ENCODE measurements at regions not wholly inside any gene's neighbourhood (a gene's known extent, or its start where the extent isn't known, plus 50 kb on each side); places are given as distances from the start of the nearest gene placed in this dataset.

DNA sequence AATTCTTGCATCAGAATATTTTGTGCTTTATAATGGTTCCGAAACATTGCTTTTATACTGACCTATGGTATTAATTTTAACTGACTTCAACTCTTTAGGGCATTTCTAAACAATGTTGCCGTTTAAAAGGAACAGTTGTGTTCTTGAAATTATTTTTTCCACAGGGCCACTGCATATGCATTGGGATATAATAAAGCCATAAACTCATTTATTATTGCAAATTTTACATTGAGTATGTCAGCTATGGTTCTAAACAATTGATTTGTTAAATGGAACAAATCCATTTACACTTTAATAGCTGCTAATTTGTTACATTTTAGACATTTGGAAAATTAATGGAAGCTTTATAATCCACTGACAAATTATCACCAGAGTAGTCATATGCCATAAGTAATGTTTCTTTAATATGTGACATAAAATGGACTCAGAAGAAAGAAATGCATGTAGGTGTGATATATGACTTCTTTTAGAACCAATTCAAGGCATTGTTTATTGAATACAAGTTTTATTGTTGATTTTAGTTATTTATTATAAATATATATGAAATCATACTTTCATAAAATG lies 553.3 kb downstream of the TLL1 start:
- no peak overlapping the region for H3K4me3 ChIP-seq (ENCODE audit: low read depth, low read length)
- in situ Hi-C loops (cut with HindIII; ENCODE audit: low sequenced_read_pairs) = no loop called here
- TF ChIP-seq, protein P1, sequence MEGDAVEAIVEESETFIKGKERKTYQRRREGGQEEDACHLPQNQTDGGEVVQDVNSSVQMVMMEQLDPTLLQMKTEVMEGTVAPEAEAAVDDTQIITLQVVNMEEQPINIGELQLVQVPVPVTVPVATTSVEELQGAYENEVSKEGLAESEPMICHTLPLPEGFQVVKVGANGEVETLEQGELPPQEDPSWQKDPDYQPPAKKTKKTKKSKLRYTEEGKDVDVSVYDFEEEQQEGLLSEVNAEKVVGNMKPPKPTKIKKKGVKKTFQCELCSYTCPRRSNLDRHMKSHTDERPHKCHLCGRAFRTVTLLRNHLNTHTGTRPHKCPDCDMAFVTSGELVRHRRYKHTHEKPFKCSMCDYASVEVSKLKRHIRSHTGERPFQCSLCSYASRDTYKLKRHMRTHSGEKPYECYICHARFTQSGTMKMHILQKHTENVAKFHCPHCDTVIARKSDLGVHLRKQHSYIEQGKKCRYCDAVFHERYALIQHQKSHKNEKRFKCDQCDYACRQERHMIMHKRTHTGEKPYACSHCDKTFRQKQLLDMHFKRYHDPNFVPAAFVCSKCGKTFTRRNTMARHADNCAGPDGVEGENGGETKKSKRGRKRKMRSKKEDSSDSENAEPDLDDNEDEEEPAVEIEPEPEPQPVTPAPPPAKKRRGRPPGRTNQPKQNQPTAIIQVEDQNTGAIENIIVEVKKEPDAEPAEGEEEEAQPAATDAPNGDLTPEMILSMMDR (IDR thresholded peaks at IDR 0.05; ENCODE audit: low read depth, low read length) = no peak
- DNase-seq (ENCODE audit: low read depth, low spot score) = no peak

DNA sequence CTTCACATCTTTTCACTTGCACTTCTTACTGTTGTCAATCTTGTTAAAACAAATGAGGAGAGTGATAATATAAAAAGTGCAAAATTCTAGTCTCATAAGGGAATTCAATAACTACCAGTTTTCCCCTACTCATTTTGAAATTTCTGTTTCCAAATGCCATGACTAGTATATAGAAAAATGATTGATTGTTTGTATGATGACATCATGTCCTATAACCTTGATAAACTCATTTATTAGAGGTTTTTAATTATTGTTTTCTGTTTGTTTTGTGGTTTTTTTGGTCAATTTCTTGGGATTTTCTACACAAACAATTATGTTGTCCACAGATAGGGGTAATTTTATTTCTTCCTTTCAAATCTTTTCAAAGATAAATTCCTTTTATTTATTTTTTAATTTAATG lies 559.1 kb downstream of the TLL1 start:
- in situ Hi-C loops (cut with HindIII; ENCODE audit: low sequenced_read_pairs) = no loop called here
- TF ChIP-seq, protein P1 (IDR thresholded peaks at IDR 0.05; ENCODE audit: low read depth, low read length) = no peak
- no peak for DNase-seq (ENCODE audit: low read depth, low spot score)
- H3K4me3 ChIP-seq (ENCODE audit: low read depth, low read length) = no peak overlapping the region

DNA sequence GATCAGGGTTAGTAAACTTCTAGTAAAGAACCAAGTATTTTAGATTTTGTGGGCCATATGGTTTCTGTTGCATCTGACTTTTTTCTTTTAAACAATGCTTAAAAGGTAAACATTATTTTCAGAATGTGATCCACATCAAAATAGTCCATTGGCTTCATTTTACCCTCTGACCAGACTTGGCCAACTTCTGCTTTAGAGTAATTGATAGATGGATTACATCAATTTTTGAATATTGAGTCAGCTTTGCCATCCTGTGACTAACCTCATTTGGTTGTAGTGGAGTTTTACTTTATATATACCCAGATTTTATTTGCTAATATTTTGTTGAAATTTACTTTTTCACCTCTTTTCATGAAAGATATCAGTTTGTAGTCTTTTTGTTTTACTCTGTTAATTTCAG lies 559.8 kb downstream of the TLL1 start:
- no peak for DNase-seq (ENCODE audit: low read depth, low spot score)
- in situ Hi-C loops (cut with HindIII; ENCODE audit: low sequenced_read_pairs) = no loop called here
- no peak overlapping the region for H3K4me3 ChIP-seq (ENCODE audit: low read depth, low read length)
- TF ChIP-seq, protein P1 (IDR thresholded peaks at IDR 0.05; ENCODE audit: low read depth, low read length) = no peak

DNA sequence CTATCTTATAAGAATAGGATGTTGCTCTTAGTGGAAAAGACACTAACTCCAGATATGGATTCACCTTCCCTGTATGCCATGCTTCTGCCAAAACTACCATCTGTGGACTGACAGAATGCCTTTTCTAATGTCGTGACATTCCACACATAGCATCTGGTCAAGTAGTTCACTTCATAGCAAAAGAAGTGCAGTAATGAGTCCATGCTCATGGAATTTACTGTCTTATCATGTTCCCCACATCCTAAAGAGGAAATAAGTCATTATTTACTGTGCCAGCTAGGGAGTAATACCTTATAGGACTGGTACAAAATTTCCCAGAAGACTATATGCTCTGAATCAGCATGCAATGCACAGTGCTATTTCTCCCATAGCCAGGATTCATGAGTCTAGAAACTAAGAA lies 562.4 kb downstream of the TLL1 start:
- in situ Hi-C loops (cut with HindIII; ENCODE audit: low sequenced_read_pairs) = no loop called here
- peak; percentile 82 for DNase-seq (ENCODE audit: low read depth, low spot score)
- H3K4me3 ChIP-seq (ENCODE audit: low read depth, low read length) = no peak overlapping the region
- TF ChIP-seq, protein P1 (IDR thresholded peaks at IDR 0.05; ENCODE audit: low read depth, low read length) = no peak

DNA sequence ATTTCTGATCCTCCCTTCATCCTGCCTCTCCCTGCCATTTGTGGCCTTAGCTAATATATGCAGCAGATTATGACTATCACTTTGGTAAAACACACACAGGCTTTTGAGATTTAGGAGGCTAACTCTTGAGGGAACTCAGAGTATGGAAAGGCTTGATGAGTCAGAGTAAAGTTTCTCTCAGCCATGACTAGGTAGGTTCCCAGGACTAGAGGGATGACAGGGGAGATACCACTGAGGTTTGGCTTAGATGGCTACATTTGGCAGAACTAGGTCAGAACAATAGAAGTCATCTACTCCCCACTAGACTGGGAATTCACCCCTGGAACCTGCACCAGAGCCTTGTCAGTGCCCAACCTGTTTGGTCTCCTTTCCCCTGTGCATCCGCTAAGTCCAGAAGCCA lies 585.7 kb downstream of the TLL1 start:
- H3K4me3 ChIP-seq (ENCODE audit: low read depth, low read length) = no peak overlapping the region
- DNase-seq (ENCODE audit: low read depth, low spot score) = peak; percentile 16
- TF ChIP-seq, protein P1 (IDR thresholded peaks at IDR 0.05; ENCODE audit: low read depth, low read length) = no peak
- in situ Hi-C loops (cut with HindIII; ENCODE audit: low sequenced_read_pairs) = no loop called here

DNA sequence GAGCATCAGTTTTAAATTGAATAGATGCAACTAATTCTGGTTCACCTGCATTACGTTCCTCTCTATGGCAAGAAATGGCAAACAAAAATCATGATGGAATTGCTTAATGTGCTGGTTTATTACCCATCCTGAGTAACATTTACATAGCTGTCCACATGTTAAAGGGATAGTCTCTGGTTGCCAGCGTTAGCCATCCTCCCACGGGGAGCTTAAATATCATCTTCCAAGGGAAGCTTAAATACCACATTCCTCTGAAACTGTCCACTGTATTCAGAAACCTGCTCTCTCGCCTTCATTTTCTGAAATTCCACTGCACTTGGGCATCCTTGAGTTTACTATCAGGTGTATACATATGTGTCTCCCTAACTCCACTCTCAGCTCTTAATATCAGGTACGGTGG lies 586.6 kb downstream of the TLL1 start:
- in situ Hi-C loops (cut with HindIII; ENCODE audit: low sequenced_read_pairs) = no loop called here
- no peak overlapping the region for H3K4me3 ChIP-seq (ENCODE audit: low read depth, low read length)
- DNase-seq (ENCODE audit: low read depth, low spot score) = no peak
- TF ChIP-seq, protein P1 (IDR thresholded peaks at IDR 0.05; ENCODE audit: low read depth, low read length) = no peak
